GM12892 (cell line): ENCODE measurements at regions not wholly inside any gene's neighbourhood (a gene's known extent, or its start where the extent isn't known, plus 50 kb on each side); places are given as distances from the start of the nearest gene placed in this dataset.
"Not testable (repeated sequence)": the region's sequence is repeated elsewhere in the genome, so short reads cannot be mapped to it uniquely, and the experiment has no call there.

ENCODE experiments used
- POLR2A ChIP-seq: IDR thresholded peaks from 2 replicates; pipeline ENCODE4 v1.6.1; 2011; ENCODE audit warnings: low read depth, low read length, control low read depth
- POLR2AphosphoS5 ChIP-seq: IDR thresholded peaks from 2 replicates; pipeline ENCODE4 v1.6.1; 2011; ENCODE audit warnings: low read depth, low read length, control low read depth

DNA sequence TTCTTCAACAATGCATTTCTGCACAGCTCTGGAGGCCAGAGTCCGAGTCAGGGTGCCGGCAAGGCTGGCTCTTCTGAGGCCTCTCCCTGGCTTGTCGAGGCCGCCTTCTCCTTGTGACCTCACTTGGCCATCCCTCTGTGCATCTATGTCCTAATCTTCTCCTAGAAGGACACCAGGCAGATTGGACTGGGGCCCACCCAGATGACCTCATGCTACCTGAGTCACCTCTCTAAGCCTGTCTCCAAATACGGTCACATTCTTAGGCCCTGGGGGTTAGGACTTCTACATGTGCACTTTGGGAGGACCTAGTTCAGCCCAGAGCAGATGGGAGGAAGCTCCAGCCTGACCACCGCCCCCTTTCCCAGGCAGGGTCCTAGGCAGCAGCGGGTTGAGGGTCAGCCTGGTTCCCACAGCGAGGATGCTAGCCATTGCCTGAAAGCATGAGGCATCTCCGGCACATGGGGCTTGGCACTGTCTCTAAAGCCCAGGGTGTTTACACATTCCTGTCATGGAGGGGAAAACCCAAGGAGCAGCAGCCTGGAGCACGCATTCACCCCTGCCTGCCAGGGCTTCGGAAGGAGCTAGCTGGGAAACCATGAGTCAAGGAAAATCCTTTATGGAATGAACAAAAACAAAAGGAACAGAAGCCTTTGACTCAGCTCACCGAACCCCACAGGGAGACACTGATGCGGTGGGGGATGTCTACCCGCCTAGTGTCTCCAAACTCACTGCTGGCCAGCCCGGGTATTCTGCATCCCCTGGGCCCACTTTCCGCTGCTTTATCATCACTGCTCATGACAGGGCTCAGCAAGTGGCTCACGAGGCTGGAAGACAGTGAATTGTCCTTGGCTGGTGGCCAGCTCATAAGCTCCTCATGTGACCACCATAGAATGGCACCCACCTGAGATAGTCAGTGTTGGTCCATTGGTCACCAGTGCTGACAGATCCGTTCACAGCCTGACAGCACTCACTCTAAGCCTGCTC, 140.2 kb upstream of the ZNF469 start:
- TF ChIP-seq POLR2AphosphoS5, POLR2A: not testable (repeated sequence)
